GM12878 (cell line): ENCODE measurements at regions not wholly inside any gene's neighbourhood (a gene's known extent, or its start where the extent isn't known, plus 50 kb on each side); places are given as distances from the start of the nearest gene placed in this dataset.

ENCODE experiments used
- ATAC-seq: fragments of 200-7000 bp; cut with Tn5 transposase; 3 replicates; pipeline ENCODE4 v1.9.1; 2020; ENCODE audit warnings: mild to moderate bottlenecking, moderate library complexity
- BruUV-seq: library from RNA; stranded (reverse); fragments of 400-500 nt; replicated peaks from 2 replicates; lab custom pipeline; 2021; lab: Mats Ljungman, UMichigan
- CTCF ChIA-PET: fragments of 300-600 bp; sonication (Branson Sonifier 250); formaldehyde crosslinking; extraction: SDS; loops from one replicate; lab custom pipeline; 2021; ENCODE audit warnings: inconsistent platforms; lab: Yijun Ruan, JAX
- POLR2A ChIA-PET: fragments of 350-600 bp; formaldehyde crosslinking; extraction: SDS; loops from one replicate; lab custom pipeline; 2021; ENCODE audit warnings: inconsistent platforms; lab: Charles Lee
- RAD21 ChIA-PET: fragments of 300-600 bp; sonication (Branson Sonifier 250); formaldehyde crosslinking; loops from one replicate; lab custom pipeline; 2023; ENCODE audit warnings: antibody characterized with exemption; ENCODE audit not compliant: unreplicated experiment; lab: Charles Lee
- SMC1A ChIA-PET: fragments of 300-600 bp; sonication (Branson Sonifier 250); formaldehyde crosslinking; loops from one replicate; lab custom pipeline; 2023; ENCODE audit not compliant: unreplicated experiment, uncharacterized antibody; lab: Charles Lee
- DNase-seq: peaks from one replicate; pipeline ENCODE4 v3.0.0-alpha.2; 2011; ENCODE audit warnings: low read depth, low spot score
- FAIRE-seq: peaks from 3 replicates; lab custom pipeline; 2011; peaks lifted over from hg19 to GRCh38; lab: Jason Lieb, UNC
- H2AFZ ChIP-seq: 2 replicates; pipeline ENCODE4 v1.6.0; 2011; ENCODE audit warnings: low read depth, low read length, control low read depth; ENCODE audit not compliant: control insufficient read depth
- H3K27ac ChIP-seq: 2 replicates; pipeline ENCODE4 v1.5.1; 2011; ENCODE audit warnings: control low read depth; ENCODE audit not compliant: control insufficient read depth, insufficient read depth
- H3K27me3 ChIP-seq, 2 experiments: replicated peaks in 1 of 2; 2 replicates each; pipeline versions ENCODE4 v1.6.0 to v1.6.1; 2011; ENCODE audit warnings: low read length in 1 of 2; ENCODE audit not compliant: control insufficient read depth in 2 of 2, insufficient read depth in 2 of 2
- H3K36me3 ChIP-seq, 2 experiments: 2 replicates each; pipeline ENCODE4 v1.5.1; 2011; ENCODE audit warnings: low read length in 1 of 2; ENCODE audit not compliant: control insufficient read depth in 2 of 2, insufficient read depth in 2 of 2
- H3K4me1 ChIP-seq: 2 replicates; pipeline ENCODE4 v1.6.1; 2011; ENCODE audit warnings: mild to moderate bottlenecking, low read length, moderate library complexity, mixed read lengths; ENCODE audit not compliant: control insufficient read depth, insufficient read depth
- H3K4me2 ChIP-seq: 2 replicates; pipeline ENCODE4 v1.6.0; 2011; ENCODE audit warnings: control low read depth; ENCODE audit not compliant: control insufficient read depth, insufficient read depth
- H3K4me3 ChIP-seq: fragments of 200-600 bp; sonication (generic); 2 replicates; pipeline ENCODE4 v1.5.1; 2016
- H3K79me2 ChIP-seq: 2 replicates; pipeline ENCODE4 v1.6.0; 2011; ENCODE audit warnings: low read length; ENCODE audit not compliant: control insufficient read depth, insufficient read depth
- H3K9ac ChIP-seq: 2 replicates; pipeline ENCODE4 v1.8.0; 2011; ENCODE audit warnings: low read length, control low read depth, mixed read lengths; ENCODE audit not compliant: control insufficient read depth, insufficient read depth
- H3K9me3 ChIP-seq: replicated peaks from 3 replicates; pipeline ENCODE4 v1.5.1; 2011; ENCODE audit warnings: mild to moderate bottlenecking, low read length; ENCODE audit not compliant: control insufficient read depth, insufficient read depth
- H4K20me1 ChIP-seq: 2 replicates; pipeline ENCODE4 v1.6.0; 2011; ENCODE audit not compliant: control insufficient read depth, insufficient read depth
- ASH2L ChIP-seq: fragments of 300-600, 200-600 bp; sonication (generic); IDR thresholded peaks from 2 replicates; pipeline ENCODE4 v1.6.1; 2017; ENCODE audit warnings: low read depth, mild to moderate bottlenecking, borderline replicate concordance
- BMI1 ChIP-seq: fragments of 450-650 bp; IDR thresholded peaks from 2 replicates; pipeline ENCODE4 v1.6.1; 2016; ENCODE audit warnings: mild to moderate bottlenecking, moderate library complexity, borderline replicate concordance
- E4F1 ChIP-seq: fragments of 450-650 bp; IDR thresholded peaks from 2 replicates; pipeline ENCODE4 v1.6.1; 2018; ENCODE audit warnings: borderline replicate concordance, mild to moderate bottlenecking; ENCODE audit not compliant: partially characterized antibody
- JUNB ChIP-seq: IDR thresholded peaks from 2 replicates; pipeline ENCODE4 v1.6.1; 2016; ENCODE audit warnings: antibody characterized with exemption, mild to moderate bottlenecking
- MAX ChIP-seq: IDR thresholded peaks from 2 replicates; pipeline ENCODE4 v1.6.1; 2012; ENCODE audit warnings: low read depth, low read length, improper control_type of control experiment
- RELA ChIP-seq: fragments of 450-650 bp; IDR thresholded peaks from 2 replicates; pipeline ENCODE4 v1.8.0; 2014; ENCODE audit warnings: borderline replicate concordance; ENCODE audit not compliant: partially characterized antibody
- ZBTB33 ChIP-seq: fragments of 450-650 bp; IDR thresholded peaks from 2 replicates; pipeline ENCODE4 v1.6.1; 2017; ENCODE audit warnings: mild to moderate bottlenecking
- WGBS: methylation state at CpG from one replicate; pipeline ENCODE4 v1.1.6; 2016; ENCODE audit warnings: low lambda C conversion rate; ENCODE audit not compliant: insufficient replicate concordance, insufficient coverage; ENCODE audit errors: missing lambda C conversion rate; 5-methylcytosine and 5-hydroxymethylcytosine counted together
- in situ Hi-C: fragments of 300-500 bp; cut with MboI; formaldehyde crosslinking; loops from 9 replicates; pipeline ENCODE4 v1.14.3; 2018; ENCODE audit warnings: mixed read lengths
- intact Hi-C: fragments of 100-400 bp; cut with micrococcal nuclease; formaldehyde crosslinking; loops from one replicate; pipeline ENCODE4 v1.14.2; 2022; ENCODE audit not compliant: unreplicated experiment

GRCh38 chr18:53752781-53753367, 471.6 kb downstream of the MBD2 start:
- Histone ChIP-seq H3K9me3 (no peaks in the 10 kb centered on the region), H4K20me1 (no peaks in the 10 kb centered on the region), H3K36me3 (no peaks in the 10 kb centered on the region), H3K27me3 (no peaks in the 10 kb centered on the region), H2AFZ (no peak overlapping the region), H3K4me1 (no peaks in the 10 kb centered on the region), H3K9ac (no peak overlapping the region), H3K27ac (no peak overlapping the region), H3K4me2 (no peak overlapping the region), H3K4me3 (no peak overlapping the region), H3K79me2 (no peaks in the 10 kb centered on the region)
- CTCF ChIA-PET, result no interaction called here
- BruUV-seq, result no TSS peak
- no peak for FAIRE-seq
- RAD21 ChIA-PET, result no interaction called here
- no peak for ATAC-seq
- TF ChIP-seq BMI1, result no peak
- no peak for TF ChIP-seq E4F1
- intact Hi-C loops (no loop called here), in situ Hi-C loops (no loop called here)
- SMC1A ChIA-PET, result no interaction called here
- DNase-seq, result no peak
- POLR2A ChIA-PET, result no interaction called here
- 24% methylated on average over 5 of the region's 5 CpGs for WGBS

- Histone ChIP-seq H3K4me1 (no peaks in the 10 kb centered on the region), H3K27me3 (no peaks in the 10 kb centered on the region), H3K9ac (no peak overlapping the region), H3K4me3 (no peak overlapping the region), H3K9me3 (no peaks in the 10 kb centered on the region), H2AFZ (no peak overlapping the region), H3K36me3 (no peaks in the 10 kb centered on the region), H3K79me2 (no peaks in the 10 kb centered on the region), H3K4me2 (no peak overlapping the region), H3K27ac (no peak overlapping the region), H4K20me1 (no peaks in the 10 kb centered on the region)
- ChIA-PET POLR2A (no interaction called here), RAD21 (no interaction called here), SMC1A (no interaction called here), CTCF (no interaction called here)
- intact Hi-C loops (no loop called here), in situ Hi-C loops (no loop called here)
- ATAC-seq (no peak), FAIRE-seq (no peak), DNase-seq (no peak)
- 12% methylated on average over 5 of the region's 5 CpGs for WGBS
- TF ChIP-seq JUNB (no peak), ZBTB33 (no peak), ASH2L (no peak), MAX (no peak), RELA (no peak)
- no TSS peak for BruUV-seq
Measured at GRCh38 chr18:53749766-53750165, 474.7 kb downstream of the MBD2 start.
